Erythroblast (primary cell): ENCODE measurements at regions not wholly inside any gene's neighbourhood (a gene's known extent, or its start where the extent isn't known, plus 50 kb on each side); places are given as distances from the start of the nearest gene placed in this dataset.

Experiments used
- DNase-seq, 2 experiments: peaks; one replicate each; lab custom pipeline; 2025; lab: John Stamatoyannopoulos, UW
- GATA1 ChIP-seq: IDR thresholded peaks from 2 replicates; pipeline ENCODE4 v1.6.1; 2011; ENCODE audit warnings: low read depth, mild to moderate bottlenecking, control low read depth, low read length, moderate library complexity
- POLR2A ChIP-seq: IDR thresholded peaks from 2 replicates; pipeline ENCODE4 v1.6.1; 2011; ENCODE audit warnings: mild to moderate bottlenecking, low read length

GRCh38 chr16:76612497-76612896 is 335.3 kb downstream of the CNTNAP4 start:
- TF ChIP-seq POLR2A = no peak
- TF ChIP-seq GATA1 = no peak
- DNase-seq = no peak

GRCh38 chr16:76614269-76614668 is 337.1 kb downstream of the CNTNAP4 start:
- DNase-seq = no peak
- TF ChIP-seq POLR2A (no peak), GATA1 (no peak)

DNA sequence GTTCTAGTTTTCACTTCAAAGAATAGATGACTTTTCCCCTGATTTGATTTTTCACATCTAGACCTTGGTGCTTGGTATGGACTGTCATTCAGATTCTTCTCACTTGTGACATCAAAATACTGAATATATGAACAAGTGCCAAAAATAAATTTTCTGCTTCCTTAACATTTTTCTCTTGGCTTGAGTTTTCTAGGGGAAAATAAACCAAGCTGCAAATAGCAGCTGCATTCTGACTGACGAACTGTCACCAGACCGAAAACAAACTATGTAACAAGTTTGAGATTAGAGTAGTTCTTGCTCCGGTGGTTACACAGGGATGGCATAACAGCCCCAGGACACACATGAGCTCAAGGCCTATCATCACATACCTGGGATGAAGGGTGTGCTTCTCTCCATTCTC is 345.7 kb downstream of the CNTNAP4 start:
- DNase-seq = no peak
- no peak for TF ChIP-seq GATA1
- no peak for TF ChIP-seq POLR2A

DNA sequence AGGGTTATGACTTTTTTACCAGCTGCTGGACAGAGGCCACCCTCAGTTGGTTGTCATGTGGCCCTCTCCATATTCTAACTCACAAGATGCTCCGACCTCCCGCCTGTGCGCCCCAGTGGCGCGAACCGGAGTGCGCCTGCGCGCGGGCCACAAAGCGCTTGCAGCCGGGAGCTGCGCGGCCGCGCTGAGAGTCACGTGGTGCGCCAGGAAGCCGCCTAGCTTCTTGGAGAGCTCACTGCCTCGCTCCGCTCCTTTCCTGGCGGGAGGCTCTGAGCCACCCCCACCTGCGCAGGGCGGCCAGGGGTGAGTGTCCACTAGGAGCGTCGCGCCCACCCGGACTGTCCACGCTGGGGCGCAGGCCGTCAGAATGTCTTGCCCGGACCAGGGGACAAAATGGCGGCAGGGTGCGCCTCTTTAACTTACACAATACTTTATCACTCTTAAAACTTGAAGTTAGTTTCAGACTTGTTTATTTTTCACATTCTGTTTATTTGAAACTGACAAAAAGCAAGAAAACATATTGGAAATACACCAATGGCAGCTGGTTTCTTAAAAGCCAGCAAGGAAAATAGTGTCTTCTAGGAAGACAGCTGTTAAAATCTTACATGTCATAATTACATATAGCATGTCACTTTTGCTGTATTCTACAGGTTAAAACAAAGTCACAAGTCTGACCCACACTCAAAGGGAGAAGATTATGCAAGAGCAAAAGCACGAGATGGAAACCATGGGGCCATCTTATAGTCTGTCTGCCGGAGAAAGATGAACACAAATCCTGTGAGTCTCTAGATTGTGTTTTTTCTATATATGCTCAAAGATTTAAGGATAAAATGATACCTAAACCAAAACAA is 357.9 kb downstream of the CNTNAP4 start:
- no peak for TF ChIP-seq POLR2A
- TF ChIP-seq GATA1 = no peak
- no peak for DNase-seq

DNA sequence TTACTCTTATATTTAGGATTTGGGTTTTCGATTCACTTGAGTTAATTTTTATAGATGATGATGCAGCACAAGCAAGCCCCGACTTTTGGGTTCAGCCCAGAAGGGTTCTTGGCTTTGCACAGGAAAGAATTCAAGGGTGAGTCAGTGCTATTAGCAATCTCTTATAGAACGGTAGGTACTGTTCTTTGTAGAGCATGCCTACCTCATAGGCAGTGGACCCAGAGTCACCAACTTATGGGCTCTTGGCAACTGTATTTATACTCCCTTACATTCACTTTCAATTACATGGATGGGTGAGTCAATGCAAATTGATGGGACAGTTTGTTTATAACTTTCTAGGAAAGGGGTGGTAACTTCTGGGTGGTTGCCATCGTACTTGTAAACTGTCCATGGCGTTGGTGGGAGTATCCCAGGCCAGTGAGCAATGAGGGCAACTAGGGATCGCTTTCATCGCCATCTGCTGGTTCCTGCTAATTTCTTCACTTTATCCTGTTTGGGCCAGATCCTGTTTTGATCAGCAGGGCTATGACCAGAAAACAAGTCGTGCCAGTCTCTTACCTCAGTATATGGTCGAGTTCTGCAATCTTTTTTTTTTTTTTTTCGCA is 362.6 kb downstream of the CNTNAP4 start:
- peak; percentile 12 to 42 for DNase-seq
- TF ChIP-seq POLR2A = no peak

DNA sequence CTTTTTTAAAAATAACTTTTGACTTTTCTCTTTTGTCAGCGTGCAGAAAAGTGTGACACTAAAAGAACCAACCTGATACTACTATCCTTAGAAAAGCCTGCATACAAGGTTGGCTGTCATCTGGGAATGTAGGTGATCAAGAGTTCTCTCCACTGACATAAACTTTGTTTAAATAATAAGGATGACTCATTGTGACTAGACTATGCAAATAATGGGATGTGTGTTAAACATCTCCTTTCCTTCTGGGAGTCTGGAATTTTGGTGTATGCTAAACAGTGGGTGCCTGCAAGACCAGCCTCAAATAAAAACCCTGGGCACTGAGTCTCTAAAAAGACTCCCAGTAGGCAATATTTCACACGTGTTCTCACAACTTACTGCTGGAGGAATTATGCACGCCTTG is 373.4 kb downstream of the CNTNAP4 start:
- TF ChIP-seq POLR2A (no peak), GATA1 (no peak)
- no peak for DNase-seq

DNA sequence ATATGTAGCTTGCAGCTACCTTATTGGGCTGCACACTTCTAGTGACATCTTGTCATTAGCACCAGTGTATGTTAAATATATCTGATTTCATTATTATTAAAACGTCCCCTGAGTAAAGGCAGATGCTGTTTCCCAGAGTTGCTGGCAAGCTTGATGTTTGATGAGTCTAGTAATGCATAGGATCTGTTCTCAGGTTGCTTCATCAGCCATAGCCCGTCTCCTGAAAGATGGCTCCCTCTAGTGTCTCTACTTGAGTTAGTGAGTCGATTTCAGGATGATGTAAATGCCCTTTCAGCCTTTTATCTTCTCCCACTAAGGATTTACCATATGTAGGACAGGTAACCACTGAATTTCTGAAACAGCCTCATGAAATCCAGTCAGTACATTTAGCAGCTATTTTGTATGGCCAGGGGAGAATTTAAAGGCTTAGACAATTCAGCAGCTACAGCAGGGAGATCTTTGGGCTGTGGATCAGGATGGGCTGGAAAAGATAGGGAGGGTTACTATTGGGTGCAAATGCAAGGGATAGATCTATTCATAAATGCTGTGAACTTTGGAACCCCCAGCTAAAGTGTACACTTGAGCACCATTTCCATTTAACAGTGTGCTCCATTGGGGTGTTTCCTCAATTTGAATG is 376.3 kb downstream of the CNTNAP4 start:
- peak; percentile 26 to 53 for DNase-seq
- TF ChIP-seq GATA1 (no peak), POLR2A (no peak)

DNA sequence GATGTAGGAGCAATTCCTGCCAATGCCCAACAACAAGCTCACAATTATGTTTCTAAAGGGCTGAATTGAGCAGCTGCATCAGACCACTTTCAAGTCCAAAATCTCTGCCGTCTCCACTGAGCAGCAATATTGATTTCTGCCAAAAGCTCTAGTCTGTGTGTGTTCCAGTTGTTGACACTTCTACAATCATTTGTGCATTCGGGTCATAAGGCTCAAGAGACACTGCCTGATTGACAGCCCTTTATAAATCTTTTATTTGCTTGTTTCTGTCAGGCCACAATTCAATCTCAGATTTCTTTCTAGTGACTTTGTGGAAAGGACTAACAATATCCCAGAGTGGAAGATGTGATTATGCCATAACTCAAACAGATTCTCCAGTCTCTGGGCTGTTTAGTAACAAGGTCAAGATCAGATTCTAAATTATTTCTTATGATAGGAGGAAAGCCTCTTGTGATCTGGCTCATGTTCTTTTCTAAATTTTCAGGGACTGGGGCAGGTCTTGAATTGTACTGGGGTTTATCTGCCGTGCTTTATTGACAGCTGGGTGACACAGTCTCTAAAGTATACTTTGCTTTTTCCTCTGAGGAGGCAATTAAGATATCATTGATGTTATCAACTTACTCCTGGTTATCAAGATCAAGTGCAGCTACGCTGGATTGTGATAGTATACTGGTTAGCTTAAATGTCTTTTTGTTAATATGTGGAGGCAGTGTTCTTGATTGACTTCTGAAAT is 377.1 kb downstream of the CNTNAP4 start:
- TF ChIP-seq POLR2A (no peak), GATA1 (no peak)
- DNase-seq = no peak

DNA sequence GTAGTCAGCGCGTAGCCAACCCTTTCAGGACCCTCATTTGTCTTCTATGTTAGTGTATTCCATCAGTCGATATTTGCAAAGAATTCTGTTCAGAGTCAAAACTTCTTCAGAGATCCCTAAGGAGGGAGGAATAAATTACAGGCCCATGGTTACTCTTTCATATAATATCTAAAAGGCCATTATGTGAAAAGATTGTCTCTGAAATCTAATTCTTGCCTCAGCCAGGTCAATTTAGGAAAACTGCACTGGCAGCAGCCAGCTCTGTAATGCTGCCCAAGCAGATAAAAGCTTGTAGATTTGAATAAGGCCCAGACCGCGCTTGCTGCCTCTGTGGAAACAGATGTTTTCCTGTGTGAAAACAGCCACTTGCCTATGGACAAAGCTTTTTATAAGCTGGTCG is 379.8 kb downstream of the CNTNAP4 start:
- no peak for TF ChIP-seq GATA1
- no peak for TF ChIP-seq POLR2A
- no peak for DNase-seq

- DNase-seq = no peak
- TF ChIP-seq POLR2A = no peak
- no peak for TF ChIP-seq GATA1
These were observed 384.6 kb downstream of the CNTNAP4 start for GRCh38 chr16:76661691-76662235.

- DNase-seq = no peak
- TF ChIP-seq POLR2A (no peak), GATA1 (no peak)
These were observed 388.5 kb downstream of the CNTNAP4 start for GRCh38 chr16:76665571-76666275.

GRCh38 chr16:76668207-76668725 is 391.1 kb downstream of the CNTNAP4 start:
- TF ChIP-seq POLR2A = no peak

DNA sequence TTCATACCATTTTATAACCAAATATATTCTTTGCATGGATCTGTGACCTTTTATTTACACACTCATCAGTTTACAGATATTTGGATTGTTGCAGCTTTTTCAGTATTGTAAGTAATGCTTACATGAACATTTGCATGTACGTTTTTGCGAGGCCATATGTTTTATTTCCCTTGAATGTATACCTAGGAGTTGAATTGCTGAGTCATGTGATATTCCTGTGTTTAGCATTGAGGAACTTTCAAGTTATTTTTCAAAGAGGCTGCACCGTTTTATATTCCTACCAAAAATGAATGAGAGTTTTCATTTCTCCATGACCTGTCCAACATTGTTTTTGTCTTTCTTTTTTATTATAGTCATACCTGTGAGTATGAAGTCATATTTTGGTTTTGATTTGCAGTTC is 392.1 kb downstream of the CNTNAP4 start:
- TF ChIP-seq GATA1 (no peak), POLR2A (no peak)
- no peak for DNase-seq

More at GRCh38 chr16:76668207-76668725, 391.1 kb downstream of the CNTNAP4 start:
- DNase-seq = peak; percentile 1 to 26
